ENCODE measurements at regions not wholly inside any gene's neighbourhood (a gene's known extent, or its start where the extent isn't known, plus 50 kb on each side); places are given as distances from the start of the nearest gene placed in this dataset.
"Not testable (repeated sequence)": the region's sequence is repeated elsewhere in the genome, so short reads cannot be mapped to it uniquely, and the experiment has no call there.

DNA sequence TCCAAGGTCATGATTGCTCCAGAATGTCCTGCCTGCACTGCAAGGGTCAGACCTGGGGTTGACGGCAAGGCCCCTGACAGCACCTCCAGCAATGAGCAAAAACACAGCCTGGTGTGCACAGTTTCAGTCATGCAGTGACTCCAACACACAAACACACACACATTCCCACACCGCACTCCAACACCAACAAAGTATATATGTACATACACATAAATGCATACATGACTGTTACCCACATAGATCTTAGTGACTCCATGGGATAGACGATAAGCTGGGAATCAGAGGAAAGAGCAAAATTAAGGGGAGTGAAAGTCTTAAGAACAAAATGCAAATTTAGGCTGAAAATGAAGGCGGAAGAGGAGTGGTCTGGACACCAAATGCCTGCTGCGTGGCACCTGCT is 112.7 kb upstream of the TEKT4 start:
- DNase-seq (ENCODE audit: low read depth) = no peak
- TF ChIP-seq, protein P1, sequence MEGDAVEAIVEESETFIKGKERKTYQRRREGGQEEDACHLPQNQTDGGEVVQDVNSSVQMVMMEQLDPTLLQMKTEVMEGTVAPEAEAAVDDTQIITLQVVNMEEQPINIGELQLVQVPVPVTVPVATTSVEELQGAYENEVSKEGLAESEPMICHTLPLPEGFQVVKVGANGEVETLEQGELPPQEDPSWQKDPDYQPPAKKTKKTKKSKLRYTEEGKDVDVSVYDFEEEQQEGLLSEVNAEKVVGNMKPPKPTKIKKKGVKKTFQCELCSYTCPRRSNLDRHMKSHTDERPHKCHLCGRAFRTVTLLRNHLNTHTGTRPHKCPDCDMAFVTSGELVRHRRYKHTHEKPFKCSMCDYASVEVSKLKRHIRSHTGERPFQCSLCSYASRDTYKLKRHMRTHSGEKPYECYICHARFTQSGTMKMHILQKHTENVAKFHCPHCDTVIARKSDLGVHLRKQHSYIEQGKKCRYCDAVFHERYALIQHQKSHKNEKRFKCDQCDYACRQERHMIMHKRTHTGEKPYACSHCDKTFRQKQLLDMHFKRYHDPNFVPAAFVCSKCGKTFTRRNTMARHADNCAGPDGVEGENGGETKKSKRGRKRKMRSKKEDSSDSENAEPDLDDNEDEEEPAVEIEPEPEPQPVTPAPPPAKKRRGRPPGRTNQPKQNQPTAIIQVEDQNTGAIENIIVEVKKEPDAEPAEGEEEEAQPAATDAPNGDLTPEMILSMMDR (IDR thresholded peaks at IDR 0.05; ENCODE audit: low read depth, low read length, missing control alignments) = no peak

DNA sequence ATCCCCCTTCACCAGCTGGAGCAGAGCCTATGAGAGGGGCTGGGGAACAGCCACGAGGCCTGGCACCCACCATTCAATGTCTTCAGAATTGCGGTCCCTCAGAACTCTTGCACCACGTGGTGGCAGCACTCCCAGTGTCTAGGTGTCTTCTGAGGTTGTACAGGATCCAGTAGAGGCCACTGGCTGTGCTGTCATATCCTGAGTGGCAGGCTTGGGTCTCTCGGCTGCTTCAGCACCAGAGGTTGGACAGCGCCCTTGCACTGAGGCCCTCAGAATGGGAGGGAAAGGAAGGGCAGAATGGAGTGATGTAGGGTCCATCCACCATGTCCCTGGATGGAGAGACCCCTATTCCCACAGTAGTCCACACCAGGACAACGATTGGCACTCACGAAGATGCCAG is 112.0 kb upstream of the TEKT4 start:
- TF ChIP-seq, protein P1 (IDR thresholded peaks at IDR 0.05; ENCODE audit: low read depth, low read length, missing control alignments) = peak; percentile 8
- no peak overlapping the region for H3K4me3 ChIP-seq (ENCODE audit: low read depth, low read length)
- DNase-seq (ENCODE audit: low read depth) = no peak

More for the DNA sequence above, 112.7 kb upstream of the TEKT4 start:
- no peak overlapping the region for H3K4me3 ChIP-seq (ENCODE audit: low read depth, low read length)

DNA sequence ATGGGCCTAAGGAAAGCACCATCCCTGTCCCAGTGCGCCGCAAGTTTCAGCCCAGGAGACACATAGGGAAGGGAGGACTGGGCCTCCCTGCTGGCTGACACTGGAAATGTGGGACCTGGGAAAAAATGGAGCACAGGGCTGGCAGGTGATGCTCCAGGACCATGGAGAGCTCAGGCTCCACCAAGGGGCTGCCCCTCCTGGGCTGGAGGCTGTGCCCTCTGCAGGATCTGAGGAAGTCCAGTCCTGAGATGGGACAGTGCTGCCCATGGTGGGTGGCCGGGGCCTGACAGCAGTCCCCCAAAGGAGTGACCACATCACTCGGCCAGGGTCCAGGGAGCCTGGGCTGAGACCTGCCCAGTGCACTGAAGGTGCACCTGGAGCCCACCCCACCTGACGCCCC is 108.6 kb upstream of the TEKT4 start:
- DNase-seq (ENCODE audit: low read depth) = no peak
- TF ChIP-seq, protein P1 (IDR thresholded peaks at IDR 0.05; ENCODE audit: low read depth, low read length, missing control alignments) = no peak
- H3K4me3 ChIP-seq (ENCODE audit: low read depth, low read length) = no peak overlapping the region

DNA sequence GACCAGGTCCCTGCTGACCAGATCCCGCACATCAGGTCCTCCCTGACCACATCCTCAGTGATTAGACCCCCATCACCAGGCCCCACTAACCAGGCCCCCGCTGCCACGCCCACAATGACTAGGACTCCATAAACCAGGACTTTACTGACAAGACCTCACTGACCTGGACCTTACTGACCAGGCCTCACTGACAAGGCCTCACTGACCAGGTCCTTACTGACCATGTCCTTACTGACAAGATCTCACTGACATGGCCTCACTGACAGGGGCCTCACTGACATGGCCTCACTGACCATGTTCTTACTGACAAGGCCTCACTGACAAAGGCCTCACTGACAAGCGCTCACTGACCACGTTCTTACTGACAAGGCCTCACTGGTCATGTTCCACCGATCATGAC is 107.9 kb upstream of the TEKT4 start:
- no peak for DNase-seq (ENCODE audit: low read depth)
- TF ChIP-seq, protein P1 (IDR thresholded peaks at IDR 0.05; ENCODE audit: low read depth, low read length, missing control alignments) = no peak
- H3K4me3 ChIP-seq (ENCODE audit: low read depth, low read length) = no peak overlapping the region

DNA sequence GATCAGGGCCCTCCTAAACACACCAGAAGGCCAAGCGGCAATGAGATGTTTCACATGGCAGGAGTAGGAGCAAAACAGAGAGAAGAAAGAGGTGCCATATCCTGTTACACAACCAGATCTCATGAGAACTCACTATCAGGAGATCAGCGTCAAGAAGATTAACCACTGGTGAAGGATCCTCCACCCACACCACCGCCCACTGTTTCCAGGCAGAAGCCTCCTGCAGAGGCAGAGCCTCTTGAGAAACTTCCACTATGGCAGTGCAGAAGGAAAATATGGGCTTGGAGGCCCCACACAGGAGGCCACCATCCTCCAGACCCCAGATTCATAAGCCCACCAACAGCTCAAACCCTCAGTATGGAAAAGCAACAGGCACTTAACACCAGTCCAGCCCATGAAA is 106.9 kb upstream of the TEKT4 start:
- not testable (repeated sequence) for H3K4me3 ChIP-seq (ENCODE audit: low read depth, low read length); DNase-seq (ENCODE audit: low read depth)

DNA sequence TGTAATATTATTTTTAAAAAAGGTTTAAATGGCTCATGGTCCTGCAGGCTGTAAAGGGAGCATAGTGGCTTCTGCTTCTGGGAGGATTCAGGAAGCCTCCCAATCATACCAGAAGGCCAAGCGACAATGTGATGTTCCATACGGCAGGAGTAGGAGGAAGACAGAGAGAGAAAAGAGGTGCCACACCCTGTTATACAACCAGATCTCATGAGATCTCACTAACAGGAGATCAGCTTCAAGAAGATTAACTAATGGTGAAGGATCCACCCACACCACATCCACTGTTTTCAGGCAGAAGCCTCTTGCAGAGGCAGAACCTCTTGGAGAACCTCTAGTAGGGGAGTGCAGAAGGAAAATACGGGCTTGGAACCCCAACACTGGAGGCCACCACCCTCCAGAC is 103.9 kb upstream of the TEKT4 start:
- no peak for DNase-seq (ENCODE audit: low read depth)
- H3K4me3 ChIP-seq (ENCODE audit: low read depth, low read length) = no peak overlapping the region
- TF ChIP-seq, protein P1 (IDR thresholded peaks at IDR 0.05; ENCODE audit: low read depth, low read length, missing control alignments) = no peak

DNA sequence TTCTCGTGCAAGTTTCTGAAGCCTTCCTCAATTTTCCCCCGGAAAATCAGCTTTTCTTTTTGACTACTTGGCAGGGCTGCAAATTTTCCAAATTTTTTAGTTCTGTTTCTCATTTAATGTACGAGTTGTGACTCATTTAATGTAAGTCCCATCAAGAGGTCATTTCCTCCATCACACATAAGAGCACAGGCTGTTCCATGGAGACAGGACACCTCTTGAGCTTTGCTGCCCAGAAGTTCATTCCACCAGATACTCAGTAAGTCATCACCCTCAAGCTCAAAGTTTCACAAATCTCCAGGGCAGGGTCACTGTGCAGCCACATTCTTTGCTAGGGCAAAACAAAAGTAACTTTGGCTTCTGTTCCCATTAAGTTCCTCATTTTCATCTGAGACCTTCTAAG is 101.5 kb upstream of the TEKT4 start:
- no peak overlapping the region for H3K4me3 ChIP-seq (ENCODE audit: low read depth, low read length)
- TF ChIP-seq, protein P1 (IDR thresholded peaks at IDR 0.05; ENCODE audit: low read depth, low read length, missing control alignments) = no peak
- DNase-seq (ENCODE audit: low read depth) = no peak

DNA sequence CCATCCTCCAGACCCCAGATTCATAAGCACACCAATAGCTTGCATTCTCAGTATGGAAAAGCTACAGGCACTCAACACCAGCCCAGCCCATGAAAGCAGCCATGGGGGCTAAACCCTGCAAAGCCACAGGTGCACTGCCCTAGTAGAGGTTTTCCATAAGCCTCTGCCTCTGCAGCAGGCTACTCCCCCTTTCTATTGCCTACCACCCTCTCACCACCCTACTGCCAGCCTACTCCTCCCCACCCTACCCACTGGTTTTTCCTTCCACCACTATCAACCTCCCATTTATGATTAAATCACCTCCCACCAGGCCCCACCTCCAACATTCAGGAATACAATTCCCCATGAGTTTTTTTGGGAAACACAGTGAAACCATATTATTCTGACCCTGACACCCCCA is 96.4 kb upstream of the TEKT4 start:
- no peak for DNase-seq (ENCODE audit: low read depth)
- TF ChIP-seq, protein P1 (IDR thresholded peaks at IDR 0.05; ENCODE audit: low read depth, low read length, missing control alignments) = no peak
- no peak overlapping the region for H3K4me3 ChIP-seq (ENCODE audit: low read depth, low read length)

Data from GM12864 (cell line).